GM12878 (cell line): ENCODE measurements at regions not wholly inside any gene's neighbourhood (a gene's known extent, or its start where the extent isn't known, plus 50 kb on each side); places are given as distances from the start of the nearest gene placed in this dataset.

Experiments
- CTCF ChIP-seq, 3 experiments: IDR thresholded peaks in 2 of 3; conservative IDR thresholded peaks in 1 of 3; 2 replicates each; pipeline ENCODE4 v1.5.1; 2011; ENCODE audit warnings: low read depth in 3 of 3, low read length in 3 of 3, mild to moderate bottlenecking in 3 of 3, control low read depth in 2 of 3, moderate library complexity in 2 of 3, inconsistent platforms in 1 of 3, mixed read lengths in 1 of 3; ENCODE audit not compliant: control insufficient read depth in 2 of 3, insufficient read depth in 1 of 3; ENCODE audit errors: extremely low read depth in 1 of 3
- HDAC6 ChIP-seq: fragments of 200-600 bp; sonication (generic); IDR thresholded peaks from one replicate; pipeline ENCODE4 v1.8.0; 2017; ENCODE audit warnings: antibody characterized with exemption; ENCODE audit not compliant: unreplicated experiment
- HDGF ChIP-seq: fragments of 450-650 bp; IDR thresholded peaks from 2 replicates; pipeline ENCODE4 v1.6.1; 2016; ENCODE audit warnings: antibody characterized with exemption
- JUNB ChIP-seq: IDR thresholded peaks from 2 replicates; pipeline ENCODE4 v1.6.1; 2016; ENCODE audit warnings: antibody characterized with exemption, mild to moderate bottlenecking
- POLR2AphosphoS5 ChIP-seq: IDR thresholded peaks from 2 replicates; pipeline ENCODE4 v1.6.1; 2011; ENCODE audit warnings: mild to moderate bottlenecking, low read length, inconsistent platforms

- TF ChIP-seq JUNB (no peak), CTCF (IDR thresholded peaks at IDR 0.05 in 2 of 3, conservative IDR thresholded peaks at IDR 0.05 in 1 of 3; ENCODE audit: control insufficient read depth in 2 of 3, extremely low read depth in 1 of 3, insufficient read depth in 1 of 3, low read depth in 3 of 3, low read length in 3 of 3) (no peak), HDGF (no peak), POLR2AphosphoS5 (no peak), HDAC6 (no peak)
Observed at GRCh38 chr10:129063212-129063611, 403.8 kb upstream of the MGMT start.
